AG10803 (cell line): ENCODE measurements at regions not wholly inside any gene's neighbourhood (a gene's known extent, or its start where the extent isn't known, plus 50 kb on each side); places are given as distances from the start of the nearest gene placed in this dataset.

Source experiments
- DNase-seq: peaks from one replicate; pipeline ENCODE4 v3.0.0; 2010; ENCODE audit warnings: low read depth
- H3K4me3 ChIP-seq: 2 replicates; pipeline ENCODE4 v1.5.1; 2011; ENCODE audit warnings: mild to moderate bottlenecking, low read length, control low read depth
- CTCF ChIP-seq: conservative IDR thresholded peaks from 2 replicates; pipeline ENCODE4 v1.5.1; 2011; ENCODE audit warnings: mild to moderate bottlenecking, low read length, control low read depth, inconsistent platforms

- no peak for TF ChIP-seq CTCF
- no peak overlapping the region for H3K4me3 ChIP-seq
- no peak for DNase-seq
These were observed 238.9 kb downstream of the ERMARD start for GRCh38 chr6:169990095-169991030.

GRCh38 chr6:169989594-169989993 lies 238.2 kb downstream of the ERMARD start:
- DNase-seq: no peak
- no peak for TF ChIP-seq CTCF
- H3K4me3 ChIP-seq: no peak overlapping the region

- DNase-seq: no peak
- no peak overlapping the region for H3K4me3 ChIP-seq
- no peak for TF ChIP-seq CTCF
These were observed 237.5 kb downstream of the ERMARD start for GRCh38 chr6:169988769-169989550.

- no peak overlapping the region for H3K4me3 ChIP-seq
- DNase-seq: no peak
- TF ChIP-seq CTCF: no peak
These were observed 235.6 kb downstream of the ERMARD start for GRCh38 chr6:169986848-169987498.

- H3K4me3 ChIP-seq: no peak overlapping the region
- TF ChIP-seq CTCF: no peak
- no peak for DNase-seq
These were observed 234.9 kb downstream of the ERMARD start for GRCh38 chr6:169986171-169986847.

- H3K4me3 ChIP-seq: no peak overlapping the region
- no peak for TF ChIP-seq CTCF
- DNase-seq: no peak
These were observed 233.9 kb downstream of the ERMARD start for GRCh38 chr6:169985121-169986015.
